GM21576 (cell line): ENCODE measurements at regions not wholly inside any gene's neighbourhood (a gene's known extent, or its start where the extent isn't known, plus 50 kb on each side); places are given as distances from the start of the nearest gene placed in this dataset.
"Not testable (repeated sequence)": the region's sequence is repeated elsewhere in the genome, so short reads cannot be mapped to it uniquely, and the experiment has no call there.

Source experiments
- ATAC-seq: cut with Tn5 transposase; IDR thresholded peaks from one replicate; pipeline ENCODE4 v1.9.1; 2021; ENCODE audit warnings: mild to moderate bottlenecking, moderate library complexity; ENCODE audit not compliant: unreplicated experiment

DNA sequence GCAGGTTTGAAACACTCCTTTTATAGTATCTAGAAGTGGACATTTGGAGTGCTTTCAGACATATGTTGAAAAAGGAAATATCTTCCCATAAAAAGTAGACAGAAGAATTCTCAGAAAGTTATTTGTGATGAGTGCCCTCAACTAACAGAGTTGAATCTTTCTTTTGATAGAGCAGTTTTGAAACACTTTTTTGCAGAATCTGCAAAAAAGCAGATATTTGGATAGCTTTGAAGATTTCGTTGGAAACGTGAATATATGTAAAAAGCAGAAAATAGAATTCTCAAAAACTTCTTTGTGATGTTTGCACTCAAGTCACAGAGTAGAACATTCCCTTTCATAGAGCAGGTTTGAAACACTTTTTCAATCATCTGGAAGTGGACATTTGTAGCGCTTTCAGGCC lies 676.4 kb upstream of the ZNF337 start:
- not testable (repeated sequence) for ATAC-seq

DNA sequence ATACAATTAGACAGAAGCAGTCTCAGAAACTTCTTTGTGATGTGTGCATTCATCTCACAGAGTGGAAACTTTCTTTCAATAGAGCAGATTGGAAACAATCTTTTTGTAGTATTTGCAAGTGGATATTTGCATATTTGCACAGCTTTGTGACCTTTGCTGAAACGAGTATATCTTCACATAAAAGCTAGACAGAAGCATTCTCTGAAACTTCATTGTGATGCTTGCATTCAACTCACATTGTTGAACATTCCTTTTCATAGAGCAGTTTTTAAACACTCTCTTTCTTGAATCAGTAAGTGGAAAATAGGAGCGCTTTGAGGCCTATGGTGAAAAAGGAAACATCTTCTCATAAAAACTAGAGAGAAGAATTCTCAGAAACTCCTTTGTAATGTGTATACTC lies 657.9 kb upstream of the ZNF337 start:
- no peak for ATAC-seq

DNA sequence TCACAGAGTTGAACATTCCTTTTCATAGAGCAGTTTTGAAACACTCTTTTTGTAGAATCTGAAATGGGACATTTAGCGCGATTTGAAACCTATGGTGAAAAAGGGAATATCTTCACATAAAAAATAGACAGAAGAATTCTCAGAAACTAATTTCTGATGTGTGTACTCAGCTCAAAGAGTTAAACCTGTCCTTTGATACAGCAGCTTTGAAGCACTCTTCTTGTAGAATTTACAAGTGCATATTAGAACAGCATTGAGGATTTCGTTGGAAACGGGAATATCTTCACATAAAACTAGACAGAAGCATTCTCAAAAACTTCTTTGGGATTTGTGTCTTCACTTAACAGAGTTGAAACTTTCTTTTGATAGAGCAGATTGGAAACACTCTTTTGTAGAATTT lies 650.7 kb upstream of the ZNF337 start:
- no peak for ATAC-seq

DNA sequence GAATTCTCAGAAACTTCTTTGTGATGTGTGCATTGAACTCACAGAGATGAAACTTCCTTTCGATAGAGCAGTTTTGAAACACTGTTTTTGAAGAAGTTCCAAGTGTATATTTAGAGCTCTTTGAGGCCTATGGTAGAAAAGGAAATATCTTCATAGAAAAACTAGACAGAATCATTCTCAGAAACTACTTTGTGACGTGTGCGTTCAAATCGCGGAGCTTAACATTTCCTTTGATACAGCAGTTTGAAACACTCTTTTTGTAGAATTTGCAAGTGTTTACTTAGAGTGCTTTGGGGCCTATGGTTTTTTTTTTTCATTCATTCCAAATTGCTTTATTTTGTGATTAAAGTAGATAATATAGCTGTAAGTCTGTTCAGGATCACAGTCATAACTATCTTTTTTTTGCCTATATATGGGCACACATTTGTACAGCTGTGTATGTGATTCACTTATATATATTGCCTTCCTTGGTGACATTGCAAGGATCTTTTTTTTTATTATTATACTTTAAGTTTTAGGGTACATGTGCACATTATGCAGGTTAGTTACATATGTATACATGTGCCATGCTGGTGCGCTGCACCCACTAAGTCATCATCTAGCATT lies 643.9 kb upstream of the ZNF337 start:
- ATAC-seq: not testable (repeated sequence)

DNA sequence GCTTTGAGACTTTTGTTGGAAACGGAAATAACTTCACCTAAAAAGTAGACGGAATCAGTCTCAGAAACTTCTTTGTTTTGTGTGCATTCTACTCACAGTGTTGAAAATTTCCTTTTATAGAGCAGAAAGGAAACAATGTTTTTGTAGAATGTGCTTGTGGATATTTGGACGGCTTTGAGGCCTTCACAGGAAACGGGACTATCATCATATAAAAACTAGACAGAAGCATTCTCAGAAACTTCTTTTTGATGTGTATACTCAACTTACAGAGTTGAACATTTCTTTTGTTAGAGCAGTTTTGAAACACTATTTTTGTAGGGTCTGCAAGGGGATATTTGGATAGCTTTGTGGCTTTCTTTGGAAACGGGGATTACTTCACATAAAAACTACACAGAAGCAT lies 627.5 kb upstream of the ZNF337 start:
- ATAC-seq: no peak

DNA sequence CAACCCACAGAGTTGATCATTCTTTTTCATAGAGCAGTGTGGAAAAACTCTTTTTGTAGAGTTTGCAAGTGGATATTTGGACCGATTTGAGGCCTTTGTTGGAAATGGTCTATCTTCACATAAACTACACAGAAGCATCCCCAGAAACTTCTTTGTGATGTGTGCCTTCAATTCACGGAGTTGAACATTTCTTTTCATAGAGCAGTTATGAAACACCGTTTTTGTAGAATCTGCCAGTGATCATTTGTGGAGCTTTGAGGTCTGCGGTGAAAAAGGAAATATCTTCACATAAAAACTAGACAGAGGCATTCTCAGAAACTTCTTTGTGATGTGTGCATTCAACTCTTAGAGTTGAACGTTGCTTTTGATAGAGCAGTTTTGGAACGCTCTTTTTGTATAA lies 618.4 kb upstream of the ZNF337 start:
- no peak for ATAC-seq

DNA sequence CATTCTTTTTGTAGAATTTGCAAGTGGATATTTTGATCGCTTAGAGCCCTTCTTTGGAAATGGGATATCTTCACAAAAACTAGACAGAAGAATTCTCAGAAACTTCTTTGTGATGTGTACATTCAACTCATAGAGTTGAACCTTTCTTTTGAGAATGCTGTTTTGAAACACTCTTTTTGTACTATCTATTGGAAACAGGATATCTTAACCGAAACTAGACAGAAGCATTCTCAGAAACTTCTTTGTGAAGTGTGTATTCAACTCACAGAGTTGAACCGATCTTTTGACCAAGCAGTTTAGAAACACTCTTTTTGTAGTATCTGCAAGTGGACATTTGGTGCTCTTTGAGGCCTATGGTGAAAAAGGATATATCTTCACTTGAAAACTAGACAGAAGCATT lies 613.1 kb upstream of the ZNF337 start:
- not testable (repeated sequence) for ATAC-seq

DNA sequence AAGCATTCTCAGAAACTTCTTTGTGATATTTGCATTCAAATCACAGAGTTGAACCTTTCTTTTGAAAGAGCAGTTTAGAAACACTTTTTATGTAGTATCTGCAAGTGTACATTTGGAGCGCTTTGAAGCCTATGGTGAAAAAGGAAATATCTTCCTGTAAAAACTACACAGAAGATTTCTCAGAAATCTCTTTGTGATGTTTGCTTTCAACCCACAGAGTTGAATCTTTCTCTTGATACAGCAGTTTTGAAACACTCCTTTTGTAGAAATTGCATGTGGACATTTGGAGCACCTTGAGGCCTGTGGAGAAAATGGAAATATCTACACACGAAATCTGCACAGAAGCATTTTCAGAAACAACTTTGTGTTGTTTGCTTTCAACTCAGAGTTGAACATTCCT lies 612.3 kb upstream of the ZNF337 start:
- no peak for ATAC-seq

DNA sequence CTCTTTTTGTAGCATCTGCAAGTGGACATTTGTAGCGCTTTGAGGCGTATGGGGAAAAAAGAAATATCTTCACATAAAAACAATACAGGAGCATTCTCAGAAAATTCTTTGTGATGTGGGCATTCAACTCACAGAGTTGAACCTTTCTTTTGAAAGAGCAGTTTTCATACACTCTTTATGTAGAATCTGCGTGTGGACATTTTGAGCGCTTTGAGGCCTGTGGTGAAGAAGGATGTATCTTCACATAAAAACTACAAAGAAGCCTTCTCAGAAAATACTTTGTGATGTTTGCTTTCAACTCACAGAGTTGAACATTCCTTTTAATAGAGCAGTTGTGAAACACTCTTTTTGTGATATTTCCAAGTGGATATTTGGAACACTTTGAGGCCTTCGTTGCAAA lies 598.4 kb upstream of the ZNF337 start:
- no peak for ATAC-seq

DNA sequence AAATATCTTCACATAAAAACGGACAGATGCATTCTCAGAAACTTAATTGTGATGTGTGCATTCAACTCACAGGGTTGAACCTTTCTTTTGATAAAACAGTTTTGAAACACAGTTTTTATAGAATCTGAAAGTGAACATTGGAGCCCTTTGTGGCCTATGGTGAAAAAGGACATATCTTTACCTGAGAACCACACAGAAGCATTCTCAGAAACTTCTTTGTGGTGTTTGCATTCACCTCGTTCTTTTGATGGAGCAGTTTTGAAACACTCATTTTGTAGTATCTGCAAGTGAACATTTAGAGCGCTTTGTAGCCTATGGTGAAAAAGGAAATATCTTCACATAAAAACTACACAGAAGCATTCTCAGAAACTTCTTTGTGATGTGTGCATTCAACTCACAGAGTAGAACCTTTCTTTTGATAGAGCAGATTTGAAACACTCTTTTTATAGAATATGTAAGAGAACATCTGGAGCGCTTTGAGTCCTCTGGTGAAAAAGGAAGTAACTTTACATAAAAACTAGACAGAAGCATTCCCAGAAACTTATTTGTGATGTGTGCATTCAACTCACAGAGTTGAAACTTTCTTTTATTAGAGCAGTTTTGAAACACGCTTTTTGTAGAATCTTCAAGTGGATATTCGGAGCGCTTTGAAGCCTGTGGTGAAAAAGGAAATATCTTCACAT lies 591.9 kb upstream of the ZNF337 start:
- not testable (repeated sequence) for ATAC-seq

DNA sequence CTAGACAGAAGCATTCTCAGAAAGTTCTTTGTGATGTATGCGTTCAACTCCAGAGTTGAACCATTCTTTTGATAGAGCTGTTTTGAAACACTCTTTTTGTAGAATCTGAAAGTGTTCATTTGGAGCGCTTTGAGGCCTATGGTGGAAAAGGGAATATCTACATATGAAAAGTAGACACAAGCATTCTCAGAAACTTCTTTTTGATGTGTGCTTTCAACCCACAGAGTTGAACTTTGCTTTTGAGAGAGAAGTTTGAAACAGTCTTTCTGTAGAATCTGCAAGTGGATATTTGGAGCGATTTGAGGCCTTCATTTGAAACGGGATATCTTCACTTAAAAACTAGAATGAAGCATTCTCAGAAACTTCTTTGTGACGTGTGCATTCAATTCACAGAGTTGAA lies 582.6 kb upstream of the ZNF337 start:
- no peak for ATAC-seq

DNA sequence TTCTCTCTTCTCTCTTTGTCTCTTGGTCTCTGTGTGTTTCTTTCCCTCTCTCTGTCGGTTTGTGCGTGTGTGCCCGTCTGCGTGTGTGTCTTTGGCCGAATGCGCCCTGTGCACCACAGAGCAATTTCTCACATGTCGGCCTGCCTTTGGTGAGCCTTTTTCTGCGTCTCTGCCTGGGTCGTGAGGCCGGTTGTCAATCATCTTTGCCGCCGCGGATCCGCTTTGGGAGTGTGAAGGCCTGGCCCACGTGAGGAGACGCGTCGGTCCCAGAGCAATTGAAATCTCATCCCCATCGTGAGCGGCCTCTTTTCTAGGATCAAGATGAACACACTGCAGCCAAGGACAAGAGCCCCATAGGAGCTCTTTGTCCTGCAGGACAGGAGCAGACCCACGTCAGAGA lies 580.7 kb upstream of the ZNF337 start:
- ATAC-seq: no peak

DNA sequence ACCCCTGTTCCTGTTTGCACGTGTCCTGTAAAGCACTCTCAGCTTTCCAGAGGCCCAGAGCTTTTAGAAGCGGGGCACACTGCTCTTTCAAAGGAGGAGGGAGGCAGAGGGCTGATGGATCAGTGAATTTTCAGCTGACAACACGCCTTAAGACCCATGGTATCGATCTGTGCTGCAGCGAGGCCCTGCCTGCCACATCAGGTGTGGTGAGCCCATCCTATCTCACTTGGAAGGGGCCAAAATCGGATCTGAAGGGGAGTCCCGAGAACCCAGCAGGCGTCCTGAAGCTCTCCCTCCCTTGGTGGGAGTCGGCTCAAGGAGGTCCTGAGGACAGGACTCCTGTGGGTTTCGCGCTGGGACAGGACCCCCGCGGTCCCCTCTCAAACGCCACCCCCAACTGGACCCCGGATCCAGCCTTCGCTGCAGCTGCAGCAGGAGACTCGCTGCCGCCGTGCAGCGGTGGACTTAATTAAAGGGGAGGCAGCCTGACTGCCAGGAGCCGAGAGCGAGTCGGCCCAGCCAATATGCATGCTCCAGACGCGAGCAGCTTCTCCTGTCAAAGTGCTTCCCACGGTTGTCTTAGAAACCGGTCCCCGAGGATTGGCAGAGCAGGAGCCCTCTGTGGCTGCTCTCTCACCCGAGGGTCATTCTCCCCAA lies 580.0 kb upstream of the ZNF337 start:
- ATAC-seq: no peak

DNA sequence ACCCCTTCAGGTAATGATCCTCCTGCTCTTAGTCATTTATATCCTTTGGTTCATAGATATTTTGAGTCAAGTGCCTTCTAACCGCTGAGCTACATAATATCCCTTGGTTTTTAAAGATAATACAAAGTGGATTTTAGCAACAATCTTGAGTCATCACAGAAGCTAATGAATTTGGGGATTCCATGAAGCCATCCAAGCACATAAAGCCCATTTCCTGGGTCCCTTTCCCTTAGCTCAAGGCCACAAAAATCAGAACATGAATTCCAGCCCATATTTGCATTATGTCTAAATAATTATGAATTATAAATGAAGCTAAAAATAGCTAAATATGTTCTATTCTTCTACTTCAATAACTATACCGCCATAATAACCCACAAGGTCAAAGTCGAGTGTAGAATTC lies 572.1 kb upstream of the ZNF337 start:
- ATAC-seq: not testable (repeated sequence)

DNA sequence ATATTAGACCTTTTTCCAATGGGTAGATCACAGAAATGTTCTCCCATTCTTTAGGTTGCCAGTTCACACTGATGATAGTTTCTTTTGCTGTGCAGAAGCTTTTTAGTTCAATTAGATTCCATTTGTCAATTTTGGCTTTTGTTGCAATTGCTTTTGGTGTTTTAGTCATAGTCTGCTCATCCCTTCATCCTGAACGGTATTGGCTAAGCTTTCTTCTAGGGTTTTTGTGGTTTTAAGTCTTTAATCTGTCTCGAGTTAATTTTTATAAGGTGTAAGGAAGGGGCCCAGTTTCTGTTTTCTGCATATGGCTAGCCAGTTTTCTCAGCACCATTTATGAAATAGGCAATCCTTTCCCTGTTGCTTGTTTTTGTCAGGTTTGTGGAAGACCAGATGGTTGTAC lies 564.3 kb upstream of the ZNF337 start:
- not testable (repeated sequence) for ATAC-seq

DNA sequence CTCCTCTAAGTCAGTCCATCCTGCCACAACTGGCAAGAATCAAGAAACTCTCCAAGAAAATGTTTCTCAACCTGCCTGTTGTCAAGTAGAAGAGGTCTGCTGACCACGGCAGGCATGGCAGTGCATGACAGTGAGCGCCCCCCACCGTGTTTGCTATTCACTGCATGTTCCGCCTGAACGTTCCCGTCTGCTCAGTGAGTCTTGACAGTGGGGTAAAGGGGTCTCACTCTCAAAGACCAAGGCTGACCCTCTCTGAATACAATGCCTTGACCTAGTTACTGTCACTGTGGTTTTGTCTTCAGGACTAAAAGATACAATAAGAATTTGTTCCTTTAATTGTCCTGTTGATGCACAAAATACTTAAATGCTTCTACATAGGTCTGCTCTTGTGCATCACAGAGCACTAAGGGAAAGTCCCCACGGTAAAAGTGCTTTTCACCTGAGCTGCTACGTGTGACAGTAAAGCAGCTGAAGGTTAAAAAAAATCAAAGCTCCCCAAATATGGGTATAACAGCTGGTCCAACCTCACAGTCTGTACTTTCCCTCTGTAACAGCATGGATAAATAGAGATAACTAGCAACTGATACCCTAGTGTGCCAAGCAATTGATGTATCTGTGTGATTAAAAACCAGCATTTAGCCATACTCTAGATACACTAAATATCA lies 555.8 kb upstream of the ZNF337 start:
- ATAC-seq: not testable (repeated sequence)

DNA sequence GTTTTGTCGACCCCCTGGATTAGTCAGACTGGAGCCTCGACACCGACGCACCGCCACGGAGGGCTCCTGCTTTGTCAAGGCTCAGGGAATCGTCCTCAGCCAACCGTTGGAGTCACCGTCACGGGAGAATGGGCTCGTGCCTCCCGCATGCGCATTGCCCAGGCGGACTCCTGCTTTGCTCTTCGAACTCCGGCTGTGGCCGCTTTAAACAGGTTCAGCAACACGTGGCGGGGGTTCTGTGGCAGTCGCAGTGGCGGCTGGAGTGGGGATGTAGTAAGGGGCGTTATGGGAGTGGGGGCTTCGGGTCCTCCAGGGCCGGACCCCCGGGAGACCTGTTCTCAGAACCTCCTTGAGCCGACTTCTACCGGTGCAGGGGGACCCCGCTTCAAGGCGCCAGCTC lies 554.7 kb upstream of the ZNF337 start:
- ATAC-seq: not testable (repeated sequence)

DNA sequence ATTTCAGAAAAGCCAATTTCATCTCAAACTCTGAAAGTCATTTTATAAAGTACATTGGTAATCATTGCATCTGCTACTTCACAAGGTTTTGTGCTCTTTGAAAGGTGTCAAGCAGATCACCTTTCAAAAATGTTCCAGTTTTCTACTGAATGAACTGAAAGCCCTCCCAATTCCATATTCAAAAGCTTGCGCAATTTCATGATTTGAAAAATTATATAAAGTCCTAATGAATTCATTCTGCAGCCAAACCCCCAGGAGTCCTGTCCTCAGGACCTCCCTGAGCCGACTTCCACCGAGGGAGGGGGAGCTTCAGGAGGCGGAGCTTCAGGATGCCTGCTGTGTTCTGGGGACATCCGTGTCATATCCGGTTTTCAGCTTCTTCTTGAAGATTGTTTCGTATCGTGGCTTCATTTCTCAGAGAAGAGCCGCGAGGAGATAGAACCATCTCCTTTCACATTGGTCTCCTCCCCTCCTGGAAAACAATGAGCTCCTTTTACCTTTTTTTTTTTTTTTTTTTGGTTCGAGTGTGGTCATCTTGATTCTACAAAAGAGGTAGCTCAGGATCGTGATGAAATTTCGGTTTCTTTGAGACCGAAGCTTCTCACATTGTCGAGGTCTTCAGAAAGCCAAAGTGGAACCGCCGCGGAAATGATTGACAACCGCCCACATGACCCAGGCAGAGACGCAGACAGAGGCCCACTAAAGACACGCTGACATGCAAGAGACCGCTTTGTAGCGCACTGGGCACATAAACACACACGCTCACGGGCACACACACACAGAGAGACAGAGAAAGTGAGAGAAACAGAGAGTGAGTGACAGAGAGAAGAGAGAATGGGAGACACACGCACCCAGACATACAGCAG lies 553.8 kb upstream of the ZNF337 start:
- ATAC-seq: not testable (repeated sequence)

DNA sequence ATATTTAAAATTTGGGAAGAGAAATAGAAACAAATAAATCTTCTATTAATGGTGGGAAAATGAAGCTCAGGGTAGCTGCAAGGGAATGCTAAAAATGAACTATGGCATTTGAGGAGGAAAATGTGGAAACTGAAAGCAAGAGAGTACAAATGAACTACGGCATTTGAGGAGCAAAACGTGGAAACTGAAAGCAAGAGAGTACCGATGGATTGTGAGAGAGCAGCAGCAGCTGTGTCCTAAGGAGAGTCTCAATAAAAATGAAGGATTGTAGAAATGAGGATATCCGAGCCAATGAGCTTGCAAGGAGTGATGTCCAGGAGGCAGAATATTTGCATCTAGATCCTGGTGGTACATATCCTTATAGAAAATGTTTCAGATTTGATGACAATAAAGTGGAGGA lies 547.1 kb upstream of the ZNF337 start:
- no peak for ATAC-seq

DNA sequence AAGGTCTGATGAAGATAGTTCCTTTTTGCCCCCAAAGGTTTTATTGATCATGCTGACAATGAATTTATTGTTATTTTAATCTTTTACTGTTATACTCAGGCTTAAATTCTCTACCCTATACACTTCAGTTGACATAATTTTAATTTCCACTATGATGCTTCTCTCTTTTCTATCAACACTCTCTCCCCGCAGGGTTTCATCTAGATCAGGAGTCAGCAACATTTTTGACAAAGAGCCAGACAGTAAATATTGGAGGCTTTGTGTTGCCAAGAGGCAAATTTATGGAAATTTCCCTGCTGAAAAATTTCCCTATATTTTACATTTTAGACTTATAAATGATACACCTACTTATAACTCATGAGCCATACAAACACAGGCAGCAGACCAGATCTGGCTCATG lies 524.0 kb upstream of the ZNF337 start:
- not testable (repeated sequence) for ATAC-seq

DNA sequence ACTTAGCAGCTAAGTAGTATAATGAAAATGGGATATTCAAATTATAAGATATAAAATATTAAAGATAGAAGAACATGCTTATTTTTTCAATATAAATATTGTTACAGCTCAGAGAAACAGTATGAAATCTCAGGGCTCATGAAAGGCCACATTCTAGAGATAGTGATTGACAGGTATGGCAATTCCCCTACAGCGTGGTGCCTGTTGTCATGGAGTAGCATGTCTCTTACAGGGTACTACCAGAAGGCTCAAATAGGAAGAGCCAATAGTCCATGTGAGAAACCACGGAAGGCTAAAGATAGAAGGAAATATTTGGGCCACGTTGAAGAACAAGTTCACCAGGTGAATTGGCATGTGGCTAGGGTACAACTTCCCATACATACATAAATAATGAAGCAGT lies 522.9 kb upstream of the ZNF337 start:
- not testable (repeated sequence) for ATAC-seq
